Colonic mucosa (tissue), 4 donors: ENCODE measurements at regions not wholly inside any gene's neighbourhood (a gene's known extent, or its start where the extent isn't known, plus 50 kb on each side); places are given as distances from the start of the nearest gene placed in this dataset.

Source experiments
- DNase-seq: peaks from one replicate; pipeline ENCODE4 v3.0.0-alpha.2; 2020
- H3K27ac ChIP-seq: fragments of 200-600 bp; one replicate; pipeline ENCODE4 v1.8.0; 2021
- H3K27me3 ChIP-seq: fragments of 200-600 bp; one replicate; pipeline ENCODE4 v1.8.0; 2021
- H3K36me3 ChIP-seq: fragments of 200-600 bp; one replicate; pipeline ENCODE4 v1.8.0; 2021
- H3K4me1 ChIP-seq: fragments of 200-600 bp; one replicate; pipeline ENCODE4 v1.8.0; 2021; ENCODE audit warnings: mild to moderate bottlenecking
- H3K4me3 ChIP-seq: fragments of 200-600 bp; one replicate; pipeline ENCODE4 v1.8.0; 2021
- H3K9ac ChIP-seq, 2 donors: one replicate each; pipeline ENCODE4 v1.7.0; 2013; ENCODE audit warnings: control low read depth in 2 of 2, low read depth in 2 of 2, low read length in 2 of 2
- H3K9me3 ChIP-seq: fragments of 200-600 bp; one replicate; pipeline ENCODE4 v1.8.0; 2021
- CTCF ChIP-seq: fragments of 200-600 bp; IDR thresholded peaks from one replicate; pipeline ENCODE4 v1.8.0; 2022; ENCODE audit warnings: antibody characterized with exemption, mild to moderate bottlenecking
- intact Hi-C: fragments of 100-400 bp; cut with DNase I; formaldehyde crosslinking; loops from one replicate; pipeline ENCODE4 v1.14.1; 2022
- donor health status: healthy.
- donor health status: DM: no; HTN: no; CAD: no.
- donor health status: DM: no; HTN: no; CAD: no.

- Histone ChIP-seq H3K9me3 (no peaks in the 10 kb centered on the region), H3K4me1 (no peaks in the 10 kb centered on the region), H3K27ac (no peak overlapping the region), H3K36me3 (no peaks in the 10 kb centered on the region), H3K4me3 (no peak overlapping the region), H3K9ac (no peak overlapping the region), H3K27me3 (no peaks in the 10 kb centered on the region)
- no peak for DNase-seq
- TF ChIP-seq CTCF = no peak
- intact Hi-C loops = no loop called here
Observed at GRCh38 chr1:168893359-168893801, 164.4 kb upstream of the DPT start.

DNA sequence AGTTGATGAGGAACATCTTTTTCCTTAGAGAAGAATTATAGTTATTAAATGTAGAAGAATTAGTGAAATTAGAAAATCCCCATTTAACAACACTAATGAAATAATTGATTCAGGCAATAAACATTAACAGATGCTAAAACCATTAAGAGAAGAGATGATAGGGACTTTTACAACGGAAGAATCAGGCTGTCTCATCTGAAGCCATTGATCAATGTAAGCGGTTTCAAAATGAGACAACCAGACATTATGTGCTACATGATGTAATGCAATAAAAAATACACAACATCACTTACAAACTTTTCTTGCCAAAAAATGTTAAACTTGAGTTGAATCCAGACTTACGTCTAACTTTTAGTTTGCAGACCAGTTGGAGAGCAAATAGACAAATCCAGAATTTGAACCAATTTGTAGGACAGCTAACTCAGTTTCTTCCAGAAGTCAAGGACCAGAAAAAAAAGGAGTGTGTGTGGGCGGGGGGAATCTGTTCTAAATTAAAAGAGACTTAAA, 165.4 kb upstream of the DPT start:
- DNase-seq = no peak
- intact Hi-C loops = no loop called here
- H3K36me3 ChIP-seq = no peaks in the 10 kb centered on the region
- H3K9ac ChIP-seq = no peak overlapping the region
- H3K4me3 ChIP-seq = no peak overlapping the region
- TF ChIP-seq CTCF = no peak
- no peaks in the 10 kb centered on the region for H3K9me3 ChIP-seq
- no peaks in the 10 kb centered on the region for H3K27me3 ChIP-seq
- H3K4me1 ChIP-seq = no peaks in the 10 kb centered on the region
- no peak overlapping the region for H3K27ac ChIP-seq

- TF ChIP-seq CTCF = no peak
- intact Hi-C loops = no loop called here
- H3K36me3 ChIP-seq = no peaks in the 10 kb centered on the region
- H3K9ac ChIP-seq = no peak overlapping the region
- no peaks in the 10 kb centered on the region for H3K9me3 ChIP-seq
- H3K27me3 ChIP-seq = no peaks in the 10 kb centered on the region
- H3K27ac ChIP-seq = no peak overlapping the region
- H3K4me1 ChIP-seq = no peaks in the 10 kb centered on the region
- no peak for DNase-seq
- no peak overlapping the region for H3K4me3 ChIP-seq
Observed at GRCh38 chr1:168897249-168897648, 168.2 kb upstream of the DPT start.

DNA sequence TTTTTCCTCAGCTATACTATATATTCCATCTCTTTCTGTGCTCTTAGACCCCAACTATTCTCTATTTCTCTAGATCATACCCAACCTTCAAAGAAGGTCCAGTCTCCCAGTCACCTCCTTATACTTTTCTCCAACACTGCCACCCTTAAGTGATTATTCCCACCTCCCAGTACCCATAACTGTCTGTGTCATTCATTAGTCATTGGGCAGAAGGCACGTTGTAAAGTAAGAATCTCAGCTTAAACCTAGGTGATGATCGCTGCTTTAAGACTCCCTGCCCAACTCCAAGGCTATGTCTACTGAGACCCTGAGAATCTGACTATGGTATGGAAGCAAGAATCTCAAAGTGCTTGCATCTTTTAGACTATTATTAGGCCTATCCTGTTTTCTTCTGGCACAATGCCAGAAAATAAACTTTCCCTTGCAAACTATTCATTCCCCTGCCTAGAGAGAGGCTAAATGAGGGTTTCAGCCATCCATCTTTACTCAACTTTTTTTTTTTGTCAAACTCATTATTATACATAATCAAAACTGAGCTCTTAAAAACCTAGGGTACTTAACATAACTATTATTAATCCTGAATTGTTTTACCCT, 174.3 kb upstream of the DPT start:
- no peak overlapping the region for H3K9ac ChIP-seq
- no peaks in the 10 kb centered on the region for H3K27me3 ChIP-seq
- H3K4me3 ChIP-seq = no peak overlapping the region
- peaks cover 6% of the 10 kb centered on the region for H3K4me1 ChIP-seq
- TF ChIP-seq CTCF = no peak
- intact Hi-C loops = no loop called here
- H3K9me3 ChIP-seq = no peaks in the 10 kb centered on the region
- H3K27ac ChIP-seq = no peak overlapping the region
- DNase-seq = no peak
- H3K36me3 ChIP-seq = no peaks in the 10 kb centered on the region

DNA sequence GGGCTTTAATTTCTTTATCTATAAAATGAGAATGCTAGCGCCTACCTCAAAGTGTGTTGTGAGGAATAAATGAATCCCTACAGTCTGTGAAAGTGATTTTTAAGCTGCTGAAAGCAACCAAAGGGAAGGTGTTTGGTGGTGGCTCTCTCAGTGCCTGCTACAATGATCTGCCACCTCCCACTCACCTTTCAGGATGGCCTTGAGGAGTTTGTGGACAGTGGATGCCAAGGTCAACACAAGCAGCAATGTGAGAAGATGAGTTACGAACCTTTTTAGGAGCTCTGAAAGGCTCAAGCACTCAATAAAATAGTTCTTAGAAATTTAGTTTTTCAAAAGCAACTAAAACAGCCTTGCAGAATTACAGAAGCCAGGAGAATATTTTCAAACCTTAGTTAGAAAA, 176.6 kb upstream of the DPT start:
- Histone ChIP-seq H3K9me3 (no peaks in the 10 kb centered on the region), H3K27ac (no peak overlapping the region), H3K9ac (no peak overlapping the region), H3K4me1 (peaks cover 6% of the 10 kb centered on the region), H3K36me3 (no peaks in the 10 kb centered on the region), H3K4me3 (no peak overlapping the region), H3K27me3 (no peaks in the 10 kb centered on the region)
- DNase-seq = no peak
- TF ChIP-seq CTCF = no peak
- intact Hi-C loops = no loop called here
